ENCODE measurements at regions not wholly inside any gene's neighbourhood (a gene's known extent, or its start where the extent isn't known, plus 50 kb on each side); places are given as distances from the start of the nearest gene placed in this dataset.

DNA sequence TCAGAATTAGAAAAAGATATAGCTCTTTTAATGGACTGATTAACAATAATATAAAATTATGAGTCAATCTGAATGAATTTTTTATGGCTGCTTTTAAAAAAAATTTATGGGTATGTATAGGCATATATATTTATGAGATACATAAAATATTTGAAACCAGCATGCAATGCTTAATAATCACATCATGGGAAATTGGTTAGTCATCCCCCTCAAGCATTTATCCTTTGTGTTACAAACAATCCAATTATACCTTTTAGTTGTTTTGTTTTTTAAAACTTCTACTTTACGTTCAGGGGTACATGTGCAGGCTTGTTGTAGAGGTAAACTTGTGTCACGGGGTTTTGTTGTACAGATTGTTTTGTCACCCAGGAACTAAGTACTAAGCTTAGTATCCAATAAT, 63.4 kb upstream of the HMGCLL1 start:
- TF ChIP-seq, protein P1, sequence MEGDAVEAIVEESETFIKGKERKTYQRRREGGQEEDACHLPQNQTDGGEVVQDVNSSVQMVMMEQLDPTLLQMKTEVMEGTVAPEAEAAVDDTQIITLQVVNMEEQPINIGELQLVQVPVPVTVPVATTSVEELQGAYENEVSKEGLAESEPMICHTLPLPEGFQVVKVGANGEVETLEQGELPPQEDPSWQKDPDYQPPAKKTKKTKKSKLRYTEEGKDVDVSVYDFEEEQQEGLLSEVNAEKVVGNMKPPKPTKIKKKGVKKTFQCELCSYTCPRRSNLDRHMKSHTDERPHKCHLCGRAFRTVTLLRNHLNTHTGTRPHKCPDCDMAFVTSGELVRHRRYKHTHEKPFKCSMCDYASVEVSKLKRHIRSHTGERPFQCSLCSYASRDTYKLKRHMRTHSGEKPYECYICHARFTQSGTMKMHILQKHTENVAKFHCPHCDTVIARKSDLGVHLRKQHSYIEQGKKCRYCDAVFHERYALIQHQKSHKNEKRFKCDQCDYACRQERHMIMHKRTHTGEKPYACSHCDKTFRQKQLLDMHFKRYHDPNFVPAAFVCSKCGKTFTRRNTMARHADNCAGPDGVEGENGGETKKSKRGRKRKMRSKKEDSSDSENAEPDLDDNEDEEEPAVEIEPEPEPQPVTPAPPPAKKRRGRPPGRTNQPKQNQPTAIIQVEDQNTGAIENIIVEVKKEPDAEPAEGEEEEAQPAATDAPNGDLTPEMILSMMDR (IDR thresholded peaks at IDR 0.05): no peak
- TF ChIP-seq RAD21 (conservative IDR thresholded peaks at IDR 0.05 in 1 of 2, IDR thresholded peaks at IDR 0.05 in 1 of 2) (no peak), MAFK (IDR thresholded peaks at IDR 0.05; ENCODE audit: partially characterized antibody) (no peak)
